GM23338 (cell line): ENCODE measurements at regions not wholly inside any gene's neighbourhood (a gene's known extent, or its start where the extent isn't known, plus 50 kb on each side); places are given as distances from the start of the nearest gene placed in this dataset.

Experiments
- ATAC-seq: fragments of 200-7000 bp; cut with Tn5 transposase; 3 replicates; pipeline ENCODE4 v1.9.1; 2020
- DNase-seq: peaks from one replicate; pipeline ENCODE4 v3.0.0-alpha.2; 2015; ENCODE audit warnings: low spot score
- H2AFZ ChIP-seq: fragments of 200-600 bp; sonication (generic); 2 replicates; pipeline ENCODE4 v1.8.0; 2016; ENCODE audit warnings: antibody characterized with exemption, mild to moderate bottlenecking, moderate library complexity
- H3F3A ChIP-seq: fragments of 200-600 bp; sonication (generic); replicated peaks from 2 replicates; pipeline ENCODE4 v1.8.0; 2017; ENCODE audit warnings: antibody characterized with exemption, mixed run types, low read depth
- H3K27ac ChIP-seq: fragments of 200-600 bp; sonication (generic); 2 replicates; pipeline ENCODE4 v1.6.1; 2016; ENCODE audit warnings: low read depth
- H3K27me3 ChIP-seq: fragments of 200-600 bp; sonication (generic); 2 replicates; pipeline ENCODE4 v1.8.0; 2016; ENCODE audit warnings: mild to moderate bottlenecking, mixed run types, moderate library complexity; ENCODE audit not compliant: insufficient read depth
- H3K36me3 ChIP-seq: fragments of 200-600 bp; sonication (generic); 2 replicates; pipeline ENCODE4 v1.8.0; 2016; ENCODE audit warnings: mild to moderate bottlenecking; ENCODE audit not compliant: insufficient read depth
- H3K4me1 ChIP-seq: fragments of 200-600 bp; sonication (generic); 2 replicates; pipeline ENCODE4 v1.8.0; 2016; ENCODE audit warnings: mild to moderate bottlenecking, moderate library complexity; ENCODE audit not compliant: insufficient read depth
- H3K4me2 ChIP-seq: fragments of 200-600 bp; sonication (generic); 2 replicates; pipeline ENCODE4 v1.7.1; 2017; ENCODE audit warnings: mixed run types
- H3K4me3 ChIP-seq: fragments of 200-600 bp; sonication (generic); 2 replicates; pipeline ENCODE4 v1.6.1; 2016; ENCODE audit warnings: mixed run types
- H3K79me2 ChIP-seq: fragments of 200-600 bp; sonication (generic); replicated peaks from 2 replicates; pipeline ENCODE4 v1.8.0; 2017; ENCODE audit warnings: mild to moderate bottlenecking; ENCODE audit not compliant: insufficient read depth
- H3K9me2 ChIP-seq: fragments of 200-600 bp; sonication (generic); 2 replicates; pipeline ENCODE4 v1.8.0; 2017; ENCODE audit not compliant: insufficient read depth
- H4K20me1 ChIP-seq: fragments of 200-600 bp; sonication (generic); replicated peaks from 2 replicates; pipeline ENCODE4 v1.8.0; 2017; ENCODE audit warnings: mild to moderate bottlenecking; ENCODE audit not compliant: insufficient read depth
- H3K27ac Mint-ChIP-seq: 2 replicates; pipeline ENCODE4 v1.8.0; 2020; ENCODE audit warnings: inconsistent platforms, mild to moderate bottlenecking, moderate library complexity, mixed read lengths
- H3K27me3 Mint-ChIP-seq: 3 replicates; pipeline ENCODE4 v1.8.0; 2022; ENCODE audit warnings: low read depth, mild to moderate bottlenecking, moderate library complexity, mixed read lengths, inconsistent platforms; ENCODE audit not compliant: insufficient read depth, poor library complexity
- H3K36me3 Mint-ChIP-seq: 3 replicates; pipeline ENCODE4 v1.8.0; 2021; ENCODE audit warnings: low read depth, mild to moderate bottlenecking, inconsistent platforms, moderate library complexity, mixed read lengths
- H3K4me1 Mint-ChIP-seq: 3 replicates; pipeline ENCODE4 v1.8.0; 2020; ENCODE audit warnings: mild to moderate bottlenecking, inconsistent platforms, mixed read lengths
- H3K4me3 Mint-ChIP-seq: 3 replicates; pipeline ENCODE4 v1.8.0; 2021; ENCODE audit warnings: moderate library complexity, mild to moderate bottlenecking, inconsistent platforms, mixed read lengths
- H3K9me3 Mint-ChIP-seq: 3 replicates; pipeline ENCODE4 v1.8.0; 2020; ENCODE audit warnings: moderate library complexity, mild to moderate bottlenecking, inconsistent platforms, mixed read lengths
- CREB1 ChIP-seq: fragments of 250-450 bp; sonication (Bioruptor Pico); IDR thresholded peaks from 2 replicates; pipeline ENCODE4 v1.5.0; 2020; ENCODE audit warnings: low read depth, mild to moderate bottlenecking, moderate library complexity
- CTCF ChIP-seq, 2 experiments: fragments of 200-600 bp in 1 of 2; sonication (generic) in 1 of 2; conservative IDR thresholded peaks; 2 replicates each; pipeline versions ENCODE4 v1.5.1 to v1.6.1; 2016 to 2017; ENCODE audit warnings: antibody characterized with exemption in 2 of 2, low read depth in 2 of 2, mild to moderate bottlenecking in 2 of 2, moderate library complexity in 1 of 2
- EZH2 ChIP-seq: fragments of 200-600 bp; sonication (generic); IDR thresholded peaks from one replicate; pipeline ENCODE4 v1.8.0; 2017; ENCODE audit warnings: antibody characterized with exemption, mild to moderate bottlenecking, low read depth; ENCODE audit not compliant: unreplicated experiment
- EZH2phosphoT487 ChIP-seq: fragments of 200-600 bp; sonication (generic); IDR thresholded peaks from one replicate; pipeline ENCODE4 v1.8.1; 2018; ENCODE audit warnings: antibody characterized with exemption; ENCODE audit not compliant: unreplicated experiment
- JUNB ChIP-seq: IDR thresholded peaks from one replicate; pipeline ENCODE4 v1.6.1; 2016; ENCODE audit warnings: antibody characterized with exemption; ENCODE audit not compliant: unreplicated experiment
- NANOG ChIP-seq: IDR thresholded peaks from 2 replicates; pipeline ENCODE4 v1.6.1; 2016; ENCODE audit warnings: antibody characterized with exemption, borderline replicate concordance
- REST ChIP-seq: IDR thresholded peaks from one replicate; pipeline ENCODE4 v1.6.1; 2018; ENCODE audit warnings: antibody characterized with exemption; ENCODE audit not compliant: unreplicated experiment
- STAT1 ChIP-seq: IDR thresholded peaks from one replicate; pipeline ENCODE4 v1.6.1; 2016; ENCODE audit warnings: antibody characterized with exemption; ENCODE audit not compliant: unreplicated experiment
- ZNF114 ChIP-seq: fragments of 250-450 bp; sonication (Bioruptor Pico); IDR thresholded peaks from 2 replicates; pipeline ENCODE4 v1.5.0; 2020; ENCODE audit warnings: mild to moderate bottlenecking, moderate library complexity
- TF ChIP-seq, protein P1 (sequence below): IDR thresholded peaks from 2 replicates; pipeline ENCODE4 v1.6.1; 2016; ENCODE audit warnings: antibody characterized with exemption
- TF ChIP-seq, protein P2 (sequence below): fragments of 250-450 bp; sonication (Bioruptor Pico); IDR thresholded peaks from 2 replicates; pipeline ENCODE4 v1.5.0; 2020; ENCODE audit warnings: mild to moderate bottlenecking, moderate library complexity

DNA sequence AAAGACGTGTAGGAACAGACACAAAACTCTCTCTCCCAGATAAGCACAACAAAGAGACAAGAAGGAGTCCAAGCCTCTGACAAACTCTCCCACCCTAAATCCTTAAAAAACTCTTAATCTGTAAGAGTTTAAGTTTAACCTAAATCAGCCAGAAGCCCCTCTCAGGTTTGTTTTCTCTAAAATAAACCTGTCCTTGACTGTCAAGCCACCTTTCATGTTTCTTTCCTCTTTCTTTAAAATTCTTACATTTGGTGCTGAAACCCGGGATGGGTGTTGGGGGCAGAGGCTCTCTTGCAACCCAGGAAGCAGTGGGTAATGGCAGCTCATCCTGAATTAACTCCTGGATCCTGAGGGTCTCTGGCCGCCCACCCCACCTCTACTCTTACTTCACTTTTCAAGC lies 107.8 kb upstream of the TENT5D start:
- DNase-seq: no peak
- Histone ChIP-seq H4K20me1 (no peaks in the 10 kb centered on the region), H3K27me3 (no peaks in the 10 kb centered on the region), H3K79me2 (no peaks in the 10 kb centered on the region), H3K36me3 (no peaks in the 10 kb centered on the region), H3F3A (no peaks in the 10 kb centered on the region), H3K4me1 (no peaks in the 10 kb centered on the region), H3K4me3 (no peak overlapping the region), H3K4me2 (no peak overlapping the region), H2AFZ (no peak overlapping the region), H3K27ac (no peak overlapping the region), H3K9me2 (no peaks in the 10 kb centered on the region)
- H3K27ac Mint-ChIP-seq: no peak overlapping the region
- no peaks in the 10 kb centered on the region for H3K4me1 Mint-ChIP-seq
- H3K36me3 Mint-ChIP-seq: peaks cover 29% of the 10 kb centered on the region
- no peak overlapping the region for H3K4me3 Mint-ChIP-seq
- peaks cover 30% of the 10 kb centered on the region for H3K9me3 Mint-ChIP-seq
- H3K27me3 Mint-ChIP-seq: no peaks in the 10 kb centered on the region
- no peak for TF ChIP-seq REST
- TF ChIP-seq JUNB: no peak
- TF ChIP-seq EZH2: no peak
- no peak for TF ChIP-seq CREB1 (CRISPR knock-in tag)
- TF ChIP-seq, protein P1, sequence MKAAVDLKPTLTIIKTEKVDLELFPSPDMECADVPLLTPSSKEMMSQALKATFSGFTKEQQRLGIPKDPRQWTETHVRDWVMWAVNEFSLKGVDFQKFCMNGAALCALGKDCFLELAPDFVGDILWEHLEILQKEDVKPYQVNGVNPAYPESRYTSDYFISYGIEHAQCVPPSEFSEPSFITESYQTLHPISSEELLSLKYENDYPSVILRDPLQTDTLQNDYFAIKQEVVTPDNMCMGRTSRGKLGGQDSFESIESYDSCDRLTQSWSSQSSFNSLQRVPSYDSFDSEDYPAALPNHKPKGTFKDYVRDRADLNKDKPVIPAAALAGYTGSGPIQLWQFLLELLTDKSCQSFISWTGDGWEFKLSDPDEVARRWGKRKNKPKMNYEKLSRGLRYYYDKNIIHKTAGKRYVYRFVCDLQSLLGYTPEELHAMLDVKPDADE: no peak
- TF ChIP-seq CTCF (conservative IDR thresholded peaks at IDR 0.05; ENCODE audit: low read depth in 2 of 2): no peak
- TF ChIP-seq NANOG: no peak
- TF ChIP-seq EZH2phosphoT487: no peak
- TF ChIP-seq STAT1: no peak
- TF ChIP-seq, protein P2, sequence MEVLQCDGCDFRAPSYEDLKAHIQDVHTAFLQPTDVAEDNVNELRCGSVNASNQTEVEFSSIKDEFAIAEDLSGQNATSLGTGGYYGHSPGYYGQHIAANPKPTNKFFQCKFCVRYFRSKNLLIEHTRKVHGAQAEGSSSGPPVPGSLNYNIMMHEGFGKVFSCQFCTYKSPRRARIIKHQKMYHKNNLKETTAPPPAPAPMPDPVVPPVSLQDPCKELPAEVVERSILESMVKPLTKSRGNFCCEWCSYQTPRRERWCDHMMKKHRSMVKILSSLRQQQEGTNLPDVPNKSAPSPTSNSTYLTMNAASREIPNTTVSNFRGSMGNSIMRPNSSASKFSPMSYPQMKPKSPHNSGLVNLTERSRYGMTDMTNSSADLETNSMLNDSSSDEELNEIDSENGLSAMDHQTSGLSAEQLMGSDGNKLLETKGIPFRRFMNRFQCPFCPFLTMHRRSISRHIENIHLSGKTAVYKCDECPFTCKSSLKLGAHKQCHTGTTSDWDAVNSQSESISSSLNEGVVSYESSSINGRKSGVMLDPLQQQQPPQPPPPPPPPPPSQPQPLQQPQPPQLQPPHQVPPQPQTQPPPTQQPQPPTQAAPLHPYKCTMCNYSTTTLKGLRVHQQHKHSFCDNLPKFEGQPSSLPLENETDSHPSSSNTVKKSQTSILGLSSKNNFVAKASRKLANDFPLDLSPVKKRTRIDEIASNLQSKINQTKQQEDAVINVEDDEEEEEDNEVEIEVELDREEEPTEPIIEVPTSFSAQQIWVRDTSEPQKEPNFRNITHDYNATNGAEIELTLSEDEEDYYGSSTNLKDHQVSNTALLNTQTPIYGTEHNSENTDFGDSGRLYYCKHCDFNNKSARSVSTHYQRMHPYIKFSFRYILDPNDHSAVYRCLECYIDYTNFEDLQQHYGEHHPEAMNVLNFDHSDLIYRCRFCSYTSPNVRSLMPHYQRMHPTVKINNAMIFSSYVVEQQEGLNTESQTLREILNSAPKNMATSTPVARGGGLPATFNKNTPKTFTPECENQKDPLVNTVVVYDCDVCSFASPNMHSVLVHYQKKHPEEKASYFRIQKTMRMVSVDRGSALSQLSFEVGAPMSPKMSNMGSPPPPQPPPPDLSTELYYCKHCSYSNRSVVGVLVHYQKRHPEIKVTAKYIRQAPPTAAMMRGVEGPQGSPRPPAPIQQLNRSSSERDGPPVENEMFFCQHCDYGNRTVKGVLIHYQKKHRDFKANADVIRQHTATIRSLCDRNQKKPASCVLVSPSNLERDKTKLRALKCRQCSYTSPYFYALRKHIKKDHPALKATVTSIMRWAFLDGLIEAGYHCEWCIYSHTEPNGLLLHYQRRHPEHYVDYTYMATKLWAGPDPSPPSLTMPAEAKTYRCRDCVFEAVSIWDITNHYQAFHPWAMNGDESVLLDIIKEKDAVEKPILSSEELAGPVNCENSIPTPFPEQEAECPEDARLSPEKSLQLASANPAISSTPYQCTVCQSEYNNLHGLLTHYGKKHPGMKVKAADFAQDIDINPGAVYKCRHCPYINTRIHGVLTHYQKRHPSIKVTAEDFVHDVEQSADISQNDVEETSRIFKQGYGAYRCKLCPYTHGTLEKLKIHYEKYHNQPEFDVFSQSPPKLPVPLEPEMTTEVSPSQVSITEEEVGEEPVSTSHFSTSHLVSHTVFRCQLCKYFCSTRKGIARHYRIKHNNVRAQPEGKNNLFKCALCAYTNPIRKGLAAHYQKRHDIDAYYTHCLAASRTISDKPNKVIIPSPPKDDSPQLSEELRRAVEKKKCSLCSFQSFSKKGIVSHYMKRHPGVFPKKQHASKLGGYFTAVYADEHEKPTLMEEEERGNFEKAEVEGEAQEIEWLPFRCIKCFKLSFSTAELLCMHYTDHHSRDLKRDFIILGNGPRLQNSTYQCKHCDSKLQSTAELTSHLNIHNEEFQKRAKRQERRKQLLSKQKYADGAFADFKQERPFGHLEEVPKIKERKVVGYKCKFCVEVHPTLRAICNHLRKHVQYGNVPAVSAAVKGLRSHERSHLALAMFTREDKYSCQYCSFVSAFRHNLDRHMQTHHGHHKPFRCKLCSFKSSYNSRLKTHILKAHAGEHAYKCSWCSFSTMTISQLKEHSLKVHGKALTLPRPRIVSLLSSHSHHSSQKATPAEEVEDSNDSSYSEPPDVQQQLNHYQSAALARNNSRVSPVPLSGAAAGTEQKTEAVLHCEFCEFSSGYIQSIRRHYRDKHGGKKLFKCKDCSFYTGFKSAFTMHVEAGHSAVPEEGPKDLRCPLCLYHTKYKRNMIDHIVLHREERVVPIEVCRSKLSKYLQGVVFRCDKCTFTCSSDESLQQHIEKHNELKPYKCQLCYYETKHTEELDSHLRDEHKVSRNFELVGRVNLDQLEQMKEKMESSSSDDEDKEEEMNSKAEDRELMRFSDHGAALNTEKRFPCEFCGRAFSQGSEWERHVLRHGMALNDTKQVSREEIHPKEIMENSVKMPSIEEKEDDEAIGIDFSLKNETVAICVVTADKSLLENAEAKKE: no peak
- no peak for TF ChIP-seq ZNF114
- ATAC-seq: no peak
